Prostate gland (tissue), 2 donors: ENCODE measurements at regions not wholly inside any gene's neighbourhood (a gene's known extent, or its start where the extent isn't known, plus 50 kb on each side); places are given as distances from the start of the nearest gene placed in this dataset.
"Not testable (repeated sequence)": the region's sequence is repeated elsewhere in the genome, so short reads cannot be mapped to it uniquely, and the experiment has no call there.

Experiments
- DNase-seq: peaks from one replicate; pipeline ENCODE4 v3.0.0-alpha.2; 2019; ENCODE audit warnings: low spot score
- H3K27ac ChIP-seq, 2 donors: fragments of 200-600 bp; sonication (generic); 2 replicates each; pipeline ENCODE4 v1.5.1; 2017 to 2019
- H3K27me3 ChIP-seq: fragments of 200-600 bp; sonication (generic); replicated peaks from 2 replicates; pipeline ENCODE4 v1.5.1; 2019; ENCODE audit not compliant: insufficient read depth
- H3K36me3 ChIP-seq, 2 donors: fragments of 200-600 bp; sonication (generic); 1 replicate in 1 of 2; 2 replicates in 1 of 2; pipeline versions ENCODE4 v1.5.1 to v1.8.1; 2017 to 2019
- H3K4me1 ChIP-seq: fragments of 200-600 bp; sonication (generic); replicated peaks from 2 replicates; pipeline ENCODE4 v1.5.1; 2019
- H3K4me3 ChIP-seq, 2 donors: fragments of 200-600 bp; sonication (generic); 2 replicates each; pipeline ENCODE4 v1.5.1; 2017 to 2019
- H3K9me3 ChIP-seq: fragments of 200-600 bp; sonication (generic); 2 replicates; pipeline ENCODE4 v1.5.1; 2017
- CTCF ChIP-seq, 4 experiments: fragments of 200-600 bp in 2 of 4; fragments of 450-650 bp in 2 of 4; sonication (generic) in 2 of 4; IDR thresholded peaks; 1 replicate in 3 of 4; 2 replicates in 1 of 4; pipeline ENCODE4 v1.5.1; 2016 to 2019; ENCODE audit warnings: antibody characterized with exemption in 4 of 4, mild to moderate bottlenecking in 2 of 4, moderate library complexity in 2 of 4
- POLR2A ChIP-seq: fragments of 450-650 bp; IDR thresholded peaks from one replicate; pipeline ENCODE4 v1.6.1; 2016; ENCODE audit warnings: antibody characterized with exemption, mild to moderate bottlenecking
- POLR2AphosphoS5 ChIP-seq: sonication (generic); formaldehyde crosslinking; IDR thresholded peaks from one replicate; pipeline ENCODE4 v1.6.1; 2017; ENCODE audit warnings: antibody characterized with exemption
- WGBS: methylation state at CpG from one replicate; pipeline ENCODE4 v1.1.5; 2018; 5-methylcytosine and 5-hydroxymethylcytosine counted together
- intact Hi-C: fragments of 100-400 bp; cut with DNase I; formaldehyde crosslinking; loops from one replicate; pipeline ENCODE4 v1.14.2; 2022

DNA sequence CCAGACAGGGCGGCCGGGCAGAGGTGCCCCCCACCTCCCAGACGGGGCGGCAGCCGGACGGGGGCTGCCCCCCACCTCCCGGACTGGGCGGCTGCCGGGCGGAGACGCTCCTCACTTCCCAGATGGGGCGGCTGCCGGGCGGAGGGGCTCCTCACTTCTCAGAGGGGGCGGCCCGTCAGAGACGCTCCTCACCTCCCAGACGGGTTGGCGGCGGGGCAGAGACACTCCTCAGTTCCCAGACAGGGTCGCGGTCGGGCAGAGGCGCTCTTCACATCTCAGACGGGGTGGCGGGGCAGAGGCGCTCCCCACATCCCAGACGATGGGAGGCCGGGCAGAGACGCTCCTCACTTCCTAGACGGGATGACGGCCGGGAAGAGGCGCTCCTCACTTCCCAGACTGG is 68.5 kb upstream of the GPC4 start:
- H3K9me3 ChIP-seq, H3K27me3 ChIP-seq, H3K36me3 ChIP-seq, H3K27ac ChIP-seq, H3K4me3 ChIP-seq, H3K4me1 ChIP-seq, intact Hi-C loops, DNase-seq: not testable (repeated sequence)
- 95% methylated on average over 11 of the region's 34 CpGs for WGBS

DNA sequence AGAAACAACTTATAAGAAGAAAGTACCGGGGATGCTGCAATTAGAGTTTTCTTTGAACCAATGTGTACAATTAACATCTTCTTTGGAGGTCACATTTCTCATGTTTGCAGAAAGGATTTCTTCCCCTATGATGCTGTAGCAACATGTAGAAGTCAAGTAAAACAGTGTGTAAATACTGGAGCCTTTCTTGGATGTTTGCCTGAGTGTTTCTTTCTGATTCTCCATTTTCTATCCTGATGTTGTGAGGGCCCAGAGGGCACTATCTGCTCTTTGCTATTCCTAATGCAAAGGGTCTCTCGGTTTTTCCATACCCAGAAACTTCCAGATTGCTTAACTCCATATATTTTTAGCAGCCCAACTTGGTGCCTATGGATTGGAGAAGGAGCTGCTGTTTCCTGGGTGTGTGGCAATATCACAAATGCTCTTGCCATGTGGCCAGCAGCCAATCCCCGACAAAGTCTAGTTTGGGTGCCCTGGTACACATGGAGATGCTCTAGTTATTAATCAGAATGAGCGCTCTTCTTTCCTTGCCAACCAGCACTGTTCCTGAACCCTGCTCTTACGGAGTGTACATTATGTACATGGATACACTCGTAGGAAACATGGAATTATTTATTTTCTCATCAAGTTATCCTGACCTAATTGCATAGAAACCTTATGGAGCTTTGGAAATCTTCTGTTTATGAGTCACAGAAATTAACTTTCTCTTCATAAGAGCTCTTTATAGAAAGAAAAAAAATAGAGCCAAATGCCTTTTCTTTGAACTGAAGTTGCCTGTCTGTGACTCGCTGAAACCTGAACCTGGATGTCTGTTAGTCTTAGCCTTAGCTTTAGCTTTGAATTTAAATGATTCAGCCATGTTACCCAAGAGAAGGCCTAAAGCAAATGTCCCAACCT is 67.0 kb upstream of the GPC4 start:
- H3K27me3 ChIP-seq = no peaks in the 10 kb centered on the region
- intact Hi-C loops = no loop called here
- WGBS = 36% methylated on average over 7 of the region's 7 CpGs
- H3K4me3 ChIP-seq = no peak overlapping the region
- no peaks in the 10 kb centered on the region for H3K36me3 ChIP-seq
- H3K9me3 ChIP-seq = no peaks in the 10 kb centered on the region
- no peaks in the 10 kb centered on the region for H3K4me1 ChIP-seq
- DNase-seq = peak; percentile 15
- no peak overlapping the region for H3K27ac ChIP-seq
- no peak for TF ChIP-seq CTCF (IDR thresholded peaks at IDR 0.05)
- no peak for TF ChIP-seq POLR2AphosphoS5
- no peak for TF ChIP-seq POLR2A

DNA sequence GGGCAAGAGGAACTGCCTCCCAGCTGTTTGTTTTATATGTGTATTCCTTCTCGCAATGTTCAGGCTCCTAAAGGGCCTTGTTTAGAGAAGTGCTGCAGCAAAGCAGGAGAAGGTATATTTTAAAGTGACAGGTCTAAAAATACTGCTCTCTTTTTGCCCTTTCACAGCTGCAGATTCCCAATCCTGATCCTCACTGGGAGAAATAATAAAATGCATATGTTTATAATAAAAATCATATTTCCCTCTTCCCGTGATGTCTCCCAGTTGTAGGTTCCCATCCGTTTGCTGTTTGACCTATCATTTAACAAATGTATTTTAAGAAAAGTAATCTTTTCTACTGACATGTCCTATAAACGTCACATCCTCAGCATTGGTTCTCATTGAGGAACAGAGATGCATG is 62.7 kb upstream of the GPC4 start:
- no peak overlapping the region for H3K27ac ChIP-seq
- 74% methylated on average over 4 of the region's 4 CpGs for WGBS
- H3K4me3 ChIP-seq = no peak overlapping the region
- H3K4me1 ChIP-seq = no peaks in the 10 kb centered on the region
- H3K36me3 ChIP-seq = no peaks in the 10 kb centered on the region
- H3K9me3 ChIP-seq = no peaks in the 10 kb centered on the region
- no peak for TF ChIP-seq CTCF (IDR thresholded peaks at IDR 0.05)
- no peak for TF ChIP-seq POLR2A
- intact Hi-C loops = no loop called here
- no peaks in the 10 kb centered on the region for H3K27me3 ChIP-seq
- DNase-seq = no peak

GRCh38 chrX:133475953-133476352 is 60.7 kb upstream of the GPC4 start:
- TF ChIP-seq POLR2AphosphoS5 (no peak), CTCF (IDR thresholded peaks at IDR 0.05) (no peak), POLR2A (no peak)
- Histone ChIP-seq H3K27me3 (no peaks in the 10 kb centered on the region), H3K36me3 (no peaks in the 10 kb centered on the region), H3K27ac (no peak overlapping the region), H3K9me3 (no peaks in the 10 kb centered on the region), H3K4me3 (no peak overlapping the region), H3K4me1 (no peaks in the 10 kb centered on the region)
- intact Hi-C loops = no loop called here
- WGBS = 55% methylated on average over 1 of the region's 1 CpG
- DNase-seq = no peak

DNA sequence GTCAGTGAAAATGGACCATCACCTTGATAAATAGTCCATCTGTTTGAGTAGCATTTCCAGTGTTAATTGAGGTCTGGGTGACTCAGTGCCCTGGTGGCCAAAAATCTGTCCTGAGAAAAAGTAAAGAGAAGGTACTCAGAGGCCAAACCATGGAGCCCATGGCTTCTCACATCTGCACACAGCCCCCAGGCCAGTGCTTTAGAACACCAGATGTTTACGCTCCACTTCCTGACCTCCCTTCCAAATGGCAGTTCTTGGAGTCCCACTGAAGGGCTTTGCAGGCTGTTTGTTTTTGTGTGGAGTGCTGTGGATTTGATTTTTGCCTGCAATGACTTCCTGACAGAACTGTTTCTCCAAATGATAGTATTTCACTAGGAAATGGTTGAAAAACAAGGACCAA is 60.2 kb upstream of the GPC4 start:
- H3K4me1 ChIP-seq = no peaks in the 10 kb centered on the region
- H3K36me3 ChIP-seq = no peaks in the 10 kb centered on the region
- no peak for DNase-seq
- intact Hi-C loops = no loop called here
- no peak overlapping the region for H3K27ac ChIP-seq
- no peak for TF ChIP-seq CTCF (IDR thresholded peaks at IDR 0.05)
- TF ChIP-seq POLR2AphosphoS5 = no peak
- no peak for TF ChIP-seq POLR2A
- whole genome bisulfite sequencing = no CpG with 5 or more reads among the region's 1 CpG
- no peaks in the 10 kb centered on the region for H3K27me3 ChIP-seq
- no peak overlapping the region for H3K4me3 ChIP-seq
- H3K9me3 ChIP-seq = no peaks in the 10 kb centered on the region
